ENCODE measurements at regions not wholly inside any gene's neighbourhood (a gene's known extent, or its start where the extent isn't known, plus 50 kb on each side); places are given as distances from the start of the nearest gene placed in this dataset.

DNA sequence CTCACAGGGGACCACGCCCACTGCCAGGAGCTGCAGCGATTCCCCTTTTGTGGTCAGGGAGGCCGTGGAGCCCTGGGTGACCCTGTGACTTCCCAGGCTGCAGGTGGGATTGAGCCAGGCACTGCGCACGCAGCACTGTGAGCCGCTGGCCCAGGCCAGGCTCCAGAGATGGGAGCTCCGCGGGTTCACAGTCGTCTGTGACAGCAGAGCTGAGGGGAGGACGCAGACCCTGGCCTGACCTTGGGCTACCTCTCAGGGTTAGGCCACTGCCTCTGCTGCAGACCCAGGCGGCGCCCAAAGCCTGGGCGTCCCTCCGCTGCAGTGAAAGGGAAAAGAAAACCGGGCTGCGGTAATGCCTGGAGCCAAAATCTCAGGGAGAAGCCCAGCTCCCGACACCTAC lies 107.5 kb upstream of the GPR26 start:
- TF ChIP-seq, protein P1, sequence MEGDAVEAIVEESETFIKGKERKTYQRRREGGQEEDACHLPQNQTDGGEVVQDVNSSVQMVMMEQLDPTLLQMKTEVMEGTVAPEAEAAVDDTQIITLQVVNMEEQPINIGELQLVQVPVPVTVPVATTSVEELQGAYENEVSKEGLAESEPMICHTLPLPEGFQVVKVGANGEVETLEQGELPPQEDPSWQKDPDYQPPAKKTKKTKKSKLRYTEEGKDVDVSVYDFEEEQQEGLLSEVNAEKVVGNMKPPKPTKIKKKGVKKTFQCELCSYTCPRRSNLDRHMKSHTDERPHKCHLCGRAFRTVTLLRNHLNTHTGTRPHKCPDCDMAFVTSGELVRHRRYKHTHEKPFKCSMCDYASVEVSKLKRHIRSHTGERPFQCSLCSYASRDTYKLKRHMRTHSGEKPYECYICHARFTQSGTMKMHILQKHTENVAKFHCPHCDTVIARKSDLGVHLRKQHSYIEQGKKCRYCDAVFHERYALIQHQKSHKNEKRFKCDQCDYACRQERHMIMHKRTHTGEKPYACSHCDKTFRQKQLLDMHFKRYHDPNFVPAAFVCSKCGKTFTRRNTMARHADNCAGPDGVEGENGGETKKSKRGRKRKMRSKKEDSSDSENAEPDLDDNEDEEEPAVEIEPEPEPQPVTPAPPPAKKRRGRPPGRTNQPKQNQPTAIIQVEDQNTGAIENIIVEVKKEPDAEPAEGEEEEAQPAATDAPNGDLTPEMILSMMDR (IDR thresholded peaks at IDR 0.05) = no peak
- TF ChIP-seq POLR2A (IDR thresholded peaks at IDR 0.05) = no peak
